GM23338 (cell line): ENCODE measurements at regions not wholly inside any gene's neighbourhood (a gene's known extent, or its start where the extent isn't known, plus 50 kb on each side); places are given as distances from the start of the nearest gene placed in this dataset.

ENCODE experiments used
- ATAC-seq: fragments of 200-7000 bp; cut with Tn5 transposase; 3 replicates; pipeline ENCODE4 v1.9.1; 2020
- DNase-seq: peaks from one replicate; pipeline ENCODE4 v3.0.0-alpha.2; 2015; ENCODE audit warnings: low spot score
- H2AFZ ChIP-seq: fragments of 200-600 bp; sonication (generic); 2 replicates; pipeline ENCODE4 v1.8.0; 2016; ENCODE audit warnings: antibody characterized with exemption, mild to moderate bottlenecking, moderate library complexity
- H3F3A ChIP-seq: fragments of 200-600 bp; sonication (generic); replicated peaks from 2 replicates; pipeline ENCODE4 v1.8.0; 2017; ENCODE audit warnings: antibody characterized with exemption, mixed run types, low read depth
- H3K27ac ChIP-seq: fragments of 200-600 bp; sonication (generic); 2 replicates; pipeline ENCODE4 v1.6.1; 2016; ENCODE audit warnings: low read depth
- H3K27me3 ChIP-seq: fragments of 200-600 bp; sonication (generic); 2 replicates; pipeline ENCODE4 v1.8.0; 2016; ENCODE audit warnings: mild to moderate bottlenecking, mixed run types, moderate library complexity; ENCODE audit not compliant: insufficient read depth
- H3K36me3 ChIP-seq: fragments of 200-600 bp; sonication (generic); 2 replicates; pipeline ENCODE4 v1.8.0; 2016; ENCODE audit warnings: mild to moderate bottlenecking; ENCODE audit not compliant: insufficient read depth
- H3K4me1 ChIP-seq: fragments of 200-600 bp; sonication (generic); 2 replicates; pipeline ENCODE4 v1.8.0; 2016; ENCODE audit warnings: mild to moderate bottlenecking, moderate library complexity; ENCODE audit not compliant: insufficient read depth
- H3K4me2 ChIP-seq: fragments of 200-600 bp; sonication (generic); 2 replicates; pipeline ENCODE4 v1.7.1; 2017; ENCODE audit warnings: mixed run types
- H3K4me3 ChIP-seq: fragments of 200-600 bp; sonication (generic); 2 replicates; pipeline ENCODE4 v1.6.1; 2016; ENCODE audit warnings: mixed run types
- H3K79me2 ChIP-seq: fragments of 200-600 bp; sonication (generic); replicated peaks from 2 replicates; pipeline ENCODE4 v1.8.0; 2017; ENCODE audit warnings: mild to moderate bottlenecking; ENCODE audit not compliant: insufficient read depth
- H3K9me2 ChIP-seq: fragments of 200-600 bp; sonication (generic); 2 replicates; pipeline ENCODE4 v1.8.0; 2017; ENCODE audit not compliant: insufficient read depth
- H4K20me1 ChIP-seq: fragments of 200-600 bp; sonication (generic); replicated peaks from 2 replicates; pipeline ENCODE4 v1.8.0; 2017; ENCODE audit warnings: mild to moderate bottlenecking; ENCODE audit not compliant: insufficient read depth
- H3K27ac Mint-ChIP-seq: 2 replicates; pipeline ENCODE4 v1.8.0; 2020; ENCODE audit warnings: inconsistent platforms, mild to moderate bottlenecking, moderate library complexity, mixed read lengths
- H3K27me3 Mint-ChIP-seq: 3 replicates; pipeline ENCODE4 v1.8.0; 2022; ENCODE audit warnings: low read depth, mild to moderate bottlenecking, moderate library complexity, mixed read lengths, inconsistent platforms; ENCODE audit not compliant: insufficient read depth, poor library complexity
- H3K36me3 Mint-ChIP-seq: 3 replicates; pipeline ENCODE4 v1.8.0; 2021; ENCODE audit warnings: low read depth, mild to moderate bottlenecking, inconsistent platforms, moderate library complexity, mixed read lengths
- H3K4me1 Mint-ChIP-seq: 3 replicates; pipeline ENCODE4 v1.8.0; 2020; ENCODE audit warnings: mild to moderate bottlenecking, inconsistent platforms, mixed read lengths
- H3K4me3 Mint-ChIP-seq: 3 replicates; pipeline ENCODE4 v1.8.0; 2021; ENCODE audit warnings: moderate library complexity, mild to moderate bottlenecking, inconsistent platforms, mixed read lengths
- H3K9me3 Mint-ChIP-seq: 3 replicates; pipeline ENCODE4 v1.8.0; 2020; ENCODE audit warnings: moderate library complexity, mild to moderate bottlenecking, inconsistent platforms, mixed read lengths
- CREB1 ChIP-seq: fragments of 250-450 bp; sonication (Bioruptor Pico); IDR thresholded peaks from 2 replicates; pipeline ENCODE4 v1.5.0; 2020; ENCODE audit warnings: low read depth, mild to moderate bottlenecking, moderate library complexity
- EZH2 ChIP-seq: fragments of 200-600 bp; sonication (generic); IDR thresholded peaks from one replicate; pipeline ENCODE4 v1.8.0; 2017; ENCODE audit warnings: antibody characterized with exemption, mild to moderate bottlenecking, low read depth; ENCODE audit not compliant: unreplicated experiment
- EZH2phosphoT487 ChIP-seq: fragments of 200-600 bp; sonication (generic); IDR thresholded peaks from one replicate; pipeline ENCODE4 v1.8.1; 2018; ENCODE audit warnings: antibody characterized with exemption; ENCODE audit not compliant: unreplicated experiment
- JUNB ChIP-seq: IDR thresholded peaks from one replicate; pipeline ENCODE4 v1.6.1; 2016; ENCODE audit warnings: antibody characterized with exemption; ENCODE audit not compliant: unreplicated experiment
- NANOG ChIP-seq: IDR thresholded peaks from 2 replicates; pipeline ENCODE4 v1.6.1; 2016; ENCODE audit warnings: antibody characterized with exemption, borderline replicate concordance
- POLR2AphosphoS5 ChIP-seq: IDR thresholded peaks from 2 replicates; pipeline ENCODE4 v1.6.1; 2016; ENCODE audit warnings: antibody characterized with exemption, low read depth
- ZNF114 ChIP-seq: fragments of 250-450 bp; sonication (Bioruptor Pico); IDR thresholded peaks from 2 replicates; pipeline ENCODE4 v1.5.0; 2020; ENCODE audit warnings: mild to moderate bottlenecking, moderate library complexity
- ZNF331 ChIP-seq: fragments of 250-450 bp; sonication (Bioruptor Pico); IDR thresholded peaks from 2 replicates; pipeline ENCODE4 v1.5.0; 2020; ENCODE audit warnings: low read depth, mild to moderate bottlenecking, moderate library complexity
- TF ChIP-seq, protein P1 (sequence below): IDR thresholded peaks from one replicate; pipeline ENCODE4 v1.6.1; 2018; ENCODE audit warnings: antibody characterized with exemption; ENCODE audit not compliant: unreplicated experiment
- TF ChIP-seq, protein P2 (sequence below): fragments of 250-450 bp; sonication (Bioruptor Pico); IDR thresholded peaks from 2 replicates; pipeline ENCODE4 v1.5.0; 2020; ENCODE audit warnings: mild to moderate bottlenecking, moderate library complexity
- TF ChIP-seq, protein P3 (sequence below), 2 experiments: fragments of 200-600 bp in 1 of 2; sonication (generic) in 1 of 2; conservative IDR thresholded peaks; 2 replicates each; pipeline versions ENCODE4 v1.5.1 to v1.6.1; 2016 to 2017; ENCODE audit warnings: antibody characterized with exemption in 2 of 2, low read depth in 2 of 2, mild to moderate bottlenecking in 2 of 2, moderate library complexity in 1 of 2
- TF ChIP-seq, protein P4 (sequence below): IDR thresholded peaks from 2 replicates; pipeline ENCODE4 v1.6.1; 2016; ENCODE audit warnings: antibody characterized with exemption

DNA sequence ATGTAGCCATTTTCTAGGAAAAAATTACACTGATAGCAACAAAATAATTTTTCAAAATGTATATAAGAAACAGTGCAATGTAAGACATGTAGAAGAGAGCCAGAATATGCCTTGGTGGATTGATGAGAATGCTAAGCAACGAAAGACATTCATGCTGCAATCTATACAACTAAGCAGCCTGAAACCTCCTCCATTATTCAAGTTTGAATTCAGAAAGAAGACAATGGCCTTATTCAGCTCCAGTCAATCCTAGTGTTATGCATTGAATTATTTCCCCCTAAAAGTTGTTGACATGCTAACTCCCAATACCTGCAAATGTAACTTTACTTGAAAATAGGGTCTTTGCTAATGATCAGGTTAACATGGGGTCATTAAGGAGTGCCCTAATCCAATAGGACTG, 73.5 kb downstream of the BTG1 start:
- H3K27me3 Mint-ChIP-seq = peaks cover 2% of the 10 kb centered on the region
- Histone ChIP-seq H3F3A (no peaks in the 10 kb centered on the region), H3K27me3 (no peaks in the 10 kb centered on the region), H3K4me2 (no peak overlapping the region), H3K36me3 (no peaks in the 10 kb centered on the region), H3K4me1 (peaks cover 5% of the 10 kb centered on the region; the same call in 1 of the 2 replicates), H3K9me2 (peaks cover 6% of the 10 kb centered on the region; the same call in 1 of the 2 replicates), H3K27ac (no peak overlapping the region), H2AFZ (no peak overlapping the region), H3K4me3 (no peak overlapping the region), H4K20me1 (no peaks in the 10 kb centered on the region), H3K79me2 (no peaks in the 10 kb centered on the region)
- no peak overlapping the region for H3K4me3 Mint-ChIP-seq
- H3K4me1 Mint-ChIP-seq = peaks cover 4% of the 10 kb centered on the region; the same call in 2 of the 3 replicates
- H3K27ac Mint-ChIP-seq = no peak overlapping the region
- no peaks in the 10 kb centered on the region; the same call in 2 of the 3 replicates for H3K36me3 Mint-ChIP-seq
- ATAC-seq (no peak), DNase-seq (no peak)
- no peaks in the 10 kb centered on the region for H3K9me3 Mint-ChIP-seq
- TF ChIP-seq, protein P1, sequence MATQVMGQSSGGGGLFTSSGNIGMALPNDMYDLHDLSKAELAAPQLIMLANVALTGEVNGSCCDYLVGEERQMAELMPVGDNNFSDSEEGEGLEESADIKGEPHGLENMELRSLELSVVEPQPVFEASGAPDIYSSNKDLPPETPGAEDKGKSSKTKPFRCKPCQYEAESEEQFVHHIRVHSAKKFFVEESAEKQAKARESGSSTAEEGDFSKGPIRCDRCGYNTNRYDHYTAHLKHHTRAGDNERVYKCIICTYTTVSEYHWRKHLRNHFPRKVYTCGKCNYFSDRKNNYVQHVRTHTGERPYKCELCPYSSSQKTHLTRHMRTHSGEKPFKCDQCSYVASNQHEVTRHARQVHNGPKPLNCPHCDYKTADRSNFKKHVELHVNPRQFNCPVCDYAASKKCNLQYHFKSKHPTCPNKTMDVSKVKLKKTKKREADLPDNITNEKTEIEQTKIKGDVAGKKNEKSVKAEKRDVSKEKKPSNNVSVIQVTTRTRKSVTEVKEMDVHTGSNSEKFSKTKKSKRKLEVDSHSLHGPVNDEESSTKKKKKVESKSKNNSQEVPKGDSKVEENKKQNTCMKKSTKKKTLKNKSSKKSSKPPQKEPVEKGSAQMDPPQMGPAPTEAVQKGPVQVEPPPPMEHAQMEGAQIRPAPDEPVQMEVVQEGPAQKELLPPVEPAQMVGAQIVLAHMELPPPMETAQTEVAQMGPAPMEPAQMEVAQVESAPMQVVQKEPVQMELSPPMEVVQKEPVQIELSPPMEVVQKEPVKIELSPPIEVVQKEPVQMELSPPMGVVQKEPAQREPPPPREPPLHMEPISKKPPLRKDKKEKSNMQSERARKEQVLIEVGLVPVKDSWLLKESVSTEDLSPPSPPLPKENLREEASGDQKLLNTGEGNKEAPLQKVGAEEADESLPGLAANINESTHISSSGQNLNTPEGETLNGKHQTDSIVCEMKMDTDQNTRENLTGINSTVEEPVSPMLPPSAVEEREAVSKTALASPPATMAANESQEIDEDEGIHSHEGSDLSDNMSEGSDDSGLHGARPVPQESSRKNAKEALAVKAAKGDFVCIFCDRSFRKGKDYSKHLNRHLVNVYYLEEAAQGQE = no peak
- no peak for TF ChIP-seq ZNF331 (CRISPR knock-in tag)
- TF ChIP-seq ZNF114 (CRISPR knock-in tag) = no peak
- TF ChIP-seq POLR2AphosphoS5 = no peak
- no peak for TF ChIP-seq NANOG
- TF ChIP-seq, protein P2, sequence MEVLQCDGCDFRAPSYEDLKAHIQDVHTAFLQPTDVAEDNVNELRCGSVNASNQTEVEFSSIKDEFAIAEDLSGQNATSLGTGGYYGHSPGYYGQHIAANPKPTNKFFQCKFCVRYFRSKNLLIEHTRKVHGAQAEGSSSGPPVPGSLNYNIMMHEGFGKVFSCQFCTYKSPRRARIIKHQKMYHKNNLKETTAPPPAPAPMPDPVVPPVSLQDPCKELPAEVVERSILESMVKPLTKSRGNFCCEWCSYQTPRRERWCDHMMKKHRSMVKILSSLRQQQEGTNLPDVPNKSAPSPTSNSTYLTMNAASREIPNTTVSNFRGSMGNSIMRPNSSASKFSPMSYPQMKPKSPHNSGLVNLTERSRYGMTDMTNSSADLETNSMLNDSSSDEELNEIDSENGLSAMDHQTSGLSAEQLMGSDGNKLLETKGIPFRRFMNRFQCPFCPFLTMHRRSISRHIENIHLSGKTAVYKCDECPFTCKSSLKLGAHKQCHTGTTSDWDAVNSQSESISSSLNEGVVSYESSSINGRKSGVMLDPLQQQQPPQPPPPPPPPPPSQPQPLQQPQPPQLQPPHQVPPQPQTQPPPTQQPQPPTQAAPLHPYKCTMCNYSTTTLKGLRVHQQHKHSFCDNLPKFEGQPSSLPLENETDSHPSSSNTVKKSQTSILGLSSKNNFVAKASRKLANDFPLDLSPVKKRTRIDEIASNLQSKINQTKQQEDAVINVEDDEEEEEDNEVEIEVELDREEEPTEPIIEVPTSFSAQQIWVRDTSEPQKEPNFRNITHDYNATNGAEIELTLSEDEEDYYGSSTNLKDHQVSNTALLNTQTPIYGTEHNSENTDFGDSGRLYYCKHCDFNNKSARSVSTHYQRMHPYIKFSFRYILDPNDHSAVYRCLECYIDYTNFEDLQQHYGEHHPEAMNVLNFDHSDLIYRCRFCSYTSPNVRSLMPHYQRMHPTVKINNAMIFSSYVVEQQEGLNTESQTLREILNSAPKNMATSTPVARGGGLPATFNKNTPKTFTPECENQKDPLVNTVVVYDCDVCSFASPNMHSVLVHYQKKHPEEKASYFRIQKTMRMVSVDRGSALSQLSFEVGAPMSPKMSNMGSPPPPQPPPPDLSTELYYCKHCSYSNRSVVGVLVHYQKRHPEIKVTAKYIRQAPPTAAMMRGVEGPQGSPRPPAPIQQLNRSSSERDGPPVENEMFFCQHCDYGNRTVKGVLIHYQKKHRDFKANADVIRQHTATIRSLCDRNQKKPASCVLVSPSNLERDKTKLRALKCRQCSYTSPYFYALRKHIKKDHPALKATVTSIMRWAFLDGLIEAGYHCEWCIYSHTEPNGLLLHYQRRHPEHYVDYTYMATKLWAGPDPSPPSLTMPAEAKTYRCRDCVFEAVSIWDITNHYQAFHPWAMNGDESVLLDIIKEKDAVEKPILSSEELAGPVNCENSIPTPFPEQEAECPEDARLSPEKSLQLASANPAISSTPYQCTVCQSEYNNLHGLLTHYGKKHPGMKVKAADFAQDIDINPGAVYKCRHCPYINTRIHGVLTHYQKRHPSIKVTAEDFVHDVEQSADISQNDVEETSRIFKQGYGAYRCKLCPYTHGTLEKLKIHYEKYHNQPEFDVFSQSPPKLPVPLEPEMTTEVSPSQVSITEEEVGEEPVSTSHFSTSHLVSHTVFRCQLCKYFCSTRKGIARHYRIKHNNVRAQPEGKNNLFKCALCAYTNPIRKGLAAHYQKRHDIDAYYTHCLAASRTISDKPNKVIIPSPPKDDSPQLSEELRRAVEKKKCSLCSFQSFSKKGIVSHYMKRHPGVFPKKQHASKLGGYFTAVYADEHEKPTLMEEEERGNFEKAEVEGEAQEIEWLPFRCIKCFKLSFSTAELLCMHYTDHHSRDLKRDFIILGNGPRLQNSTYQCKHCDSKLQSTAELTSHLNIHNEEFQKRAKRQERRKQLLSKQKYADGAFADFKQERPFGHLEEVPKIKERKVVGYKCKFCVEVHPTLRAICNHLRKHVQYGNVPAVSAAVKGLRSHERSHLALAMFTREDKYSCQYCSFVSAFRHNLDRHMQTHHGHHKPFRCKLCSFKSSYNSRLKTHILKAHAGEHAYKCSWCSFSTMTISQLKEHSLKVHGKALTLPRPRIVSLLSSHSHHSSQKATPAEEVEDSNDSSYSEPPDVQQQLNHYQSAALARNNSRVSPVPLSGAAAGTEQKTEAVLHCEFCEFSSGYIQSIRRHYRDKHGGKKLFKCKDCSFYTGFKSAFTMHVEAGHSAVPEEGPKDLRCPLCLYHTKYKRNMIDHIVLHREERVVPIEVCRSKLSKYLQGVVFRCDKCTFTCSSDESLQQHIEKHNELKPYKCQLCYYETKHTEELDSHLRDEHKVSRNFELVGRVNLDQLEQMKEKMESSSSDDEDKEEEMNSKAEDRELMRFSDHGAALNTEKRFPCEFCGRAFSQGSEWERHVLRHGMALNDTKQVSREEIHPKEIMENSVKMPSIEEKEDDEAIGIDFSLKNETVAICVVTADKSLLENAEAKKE (CRISPR knock-in tag) = no peak
- no peak for TF ChIP-seq EZH2
- no peak for TF ChIP-seq EZH2phosphoT487
- TF ChIP-seq CREB1 = no peak
- TF ChIP-seq, protein P3, sequence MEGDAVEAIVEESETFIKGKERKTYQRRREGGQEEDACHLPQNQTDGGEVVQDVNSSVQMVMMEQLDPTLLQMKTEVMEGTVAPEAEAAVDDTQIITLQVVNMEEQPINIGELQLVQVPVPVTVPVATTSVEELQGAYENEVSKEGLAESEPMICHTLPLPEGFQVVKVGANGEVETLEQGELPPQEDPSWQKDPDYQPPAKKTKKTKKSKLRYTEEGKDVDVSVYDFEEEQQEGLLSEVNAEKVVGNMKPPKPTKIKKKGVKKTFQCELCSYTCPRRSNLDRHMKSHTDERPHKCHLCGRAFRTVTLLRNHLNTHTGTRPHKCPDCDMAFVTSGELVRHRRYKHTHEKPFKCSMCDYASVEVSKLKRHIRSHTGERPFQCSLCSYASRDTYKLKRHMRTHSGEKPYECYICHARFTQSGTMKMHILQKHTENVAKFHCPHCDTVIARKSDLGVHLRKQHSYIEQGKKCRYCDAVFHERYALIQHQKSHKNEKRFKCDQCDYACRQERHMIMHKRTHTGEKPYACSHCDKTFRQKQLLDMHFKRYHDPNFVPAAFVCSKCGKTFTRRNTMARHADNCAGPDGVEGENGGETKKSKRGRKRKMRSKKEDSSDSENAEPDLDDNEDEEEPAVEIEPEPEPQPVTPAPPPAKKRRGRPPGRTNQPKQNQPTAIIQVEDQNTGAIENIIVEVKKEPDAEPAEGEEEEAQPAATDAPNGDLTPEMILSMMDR (conservative IDR thresholded peaks at IDR 0.05; ENCODE audit: low read depth in 2 of 2) = no peak
- TF ChIP-seq, protein P4, sequence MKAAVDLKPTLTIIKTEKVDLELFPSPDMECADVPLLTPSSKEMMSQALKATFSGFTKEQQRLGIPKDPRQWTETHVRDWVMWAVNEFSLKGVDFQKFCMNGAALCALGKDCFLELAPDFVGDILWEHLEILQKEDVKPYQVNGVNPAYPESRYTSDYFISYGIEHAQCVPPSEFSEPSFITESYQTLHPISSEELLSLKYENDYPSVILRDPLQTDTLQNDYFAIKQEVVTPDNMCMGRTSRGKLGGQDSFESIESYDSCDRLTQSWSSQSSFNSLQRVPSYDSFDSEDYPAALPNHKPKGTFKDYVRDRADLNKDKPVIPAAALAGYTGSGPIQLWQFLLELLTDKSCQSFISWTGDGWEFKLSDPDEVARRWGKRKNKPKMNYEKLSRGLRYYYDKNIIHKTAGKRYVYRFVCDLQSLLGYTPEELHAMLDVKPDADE = no peak
- TF ChIP-seq JUNB = no peak
